ENCODE measurements at regions not wholly inside any gene's neighbourhood (a gene's known extent, or its start where the extent isn't known, plus 50 kb on each side); places are given as distances from the start of the nearest gene placed in this dataset.

DNA sequence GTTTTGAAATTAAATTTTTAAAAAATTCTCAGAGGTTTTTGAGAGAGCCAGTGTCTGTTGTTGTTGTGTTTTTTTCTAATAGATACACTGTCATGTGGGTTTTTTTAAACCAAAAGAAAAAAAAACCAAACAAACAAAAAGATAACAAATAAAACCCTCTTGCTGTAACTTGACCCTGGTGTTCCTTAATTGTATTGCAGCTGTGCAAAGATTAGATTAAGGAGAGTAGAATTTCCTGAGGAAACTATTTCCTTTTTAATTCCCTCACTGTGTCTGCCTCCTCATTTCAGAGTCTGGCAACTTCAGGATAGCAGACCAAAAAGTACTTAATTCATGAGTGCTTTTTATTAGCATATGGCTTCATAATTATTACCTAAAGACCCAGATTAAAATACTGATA, 281.9 kb downstream of the EPM2A start:
- Histone ChIP-seq H3K4me1 (no peaks in the 10 kb centered on the region), H3K27ac (no peak overlapping the region), H3K4me3 (no peak overlapping the region), H3K36me3 (no peaks in the 10 kb centered on the region), H3K27me3 (no peaks in the 10 kb centered on the region), H3K9me3 (no peaks in the 10 kb centered on the region)
- no peak for ATAC-seq
- TF ChIP-seq, protein P1, sequence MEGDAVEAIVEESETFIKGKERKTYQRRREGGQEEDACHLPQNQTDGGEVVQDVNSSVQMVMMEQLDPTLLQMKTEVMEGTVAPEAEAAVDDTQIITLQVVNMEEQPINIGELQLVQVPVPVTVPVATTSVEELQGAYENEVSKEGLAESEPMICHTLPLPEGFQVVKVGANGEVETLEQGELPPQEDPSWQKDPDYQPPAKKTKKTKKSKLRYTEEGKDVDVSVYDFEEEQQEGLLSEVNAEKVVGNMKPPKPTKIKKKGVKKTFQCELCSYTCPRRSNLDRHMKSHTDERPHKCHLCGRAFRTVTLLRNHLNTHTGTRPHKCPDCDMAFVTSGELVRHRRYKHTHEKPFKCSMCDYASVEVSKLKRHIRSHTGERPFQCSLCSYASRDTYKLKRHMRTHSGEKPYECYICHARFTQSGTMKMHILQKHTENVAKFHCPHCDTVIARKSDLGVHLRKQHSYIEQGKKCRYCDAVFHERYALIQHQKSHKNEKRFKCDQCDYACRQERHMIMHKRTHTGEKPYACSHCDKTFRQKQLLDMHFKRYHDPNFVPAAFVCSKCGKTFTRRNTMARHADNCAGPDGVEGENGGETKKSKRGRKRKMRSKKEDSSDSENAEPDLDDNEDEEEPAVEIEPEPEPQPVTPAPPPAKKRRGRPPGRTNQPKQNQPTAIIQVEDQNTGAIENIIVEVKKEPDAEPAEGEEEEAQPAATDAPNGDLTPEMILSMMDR (IDR thresholded peaks at IDR 0.05), result peak in 1 of 4 experiments; percentile 7
- TF ChIP-seq POLR2AphosphoS5 (IDR thresholded peaks at IDR 0.05), result no peak

DNA sequence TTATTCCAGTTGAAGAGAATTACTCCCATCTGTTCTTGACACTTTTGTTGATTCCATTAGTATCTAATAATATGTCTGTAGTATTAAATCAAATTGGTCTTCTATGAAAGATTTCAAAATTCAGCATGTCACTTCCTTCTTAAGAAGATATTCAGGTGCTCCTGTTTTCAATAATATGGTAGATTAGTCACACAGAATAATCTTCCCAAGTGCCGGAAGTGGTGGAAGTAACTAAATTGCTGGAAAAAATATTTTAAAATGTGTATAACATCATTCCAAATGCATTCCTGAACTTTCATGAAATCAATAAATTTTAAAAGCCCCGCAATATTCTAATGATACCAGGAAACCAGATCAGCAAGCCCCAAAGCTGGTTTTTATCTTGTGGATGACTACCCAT, 281.3 kb downstream of the EPM2A start:
- Histone ChIP-seq H3K27me3 (no peaks in the 10 kb centered on the region), H3K27ac (no peak overlapping the region), H3K4me3 (no peak overlapping the region), H3K4me1 (no peaks in the 10 kb centered on the region), H3K36me3 (no peaks in the 10 kb centered on the region), H3K9me3 (no peaks in the 10 kb centered on the region)
- ATAC-seq, result no peak
- TF ChIP-seq POLR2A (IDR thresholded peaks at IDR 0.05) (no peak), POLR2AphosphoS5 (IDR thresholded peaks at IDR 0.05) (no peak), EP300 (IDR thresholded peaks at IDR 0.05) (no peak)
- TF ChIP-seq, protein P1 (IDR thresholded peaks at IDR 0.05), result no peak
- WGBS, 2 donors (ENCODE audit: low coverage in 1 of 2), result 88 to 93% methylated on average over 2 of the region's 2 CpGs

DNA sequence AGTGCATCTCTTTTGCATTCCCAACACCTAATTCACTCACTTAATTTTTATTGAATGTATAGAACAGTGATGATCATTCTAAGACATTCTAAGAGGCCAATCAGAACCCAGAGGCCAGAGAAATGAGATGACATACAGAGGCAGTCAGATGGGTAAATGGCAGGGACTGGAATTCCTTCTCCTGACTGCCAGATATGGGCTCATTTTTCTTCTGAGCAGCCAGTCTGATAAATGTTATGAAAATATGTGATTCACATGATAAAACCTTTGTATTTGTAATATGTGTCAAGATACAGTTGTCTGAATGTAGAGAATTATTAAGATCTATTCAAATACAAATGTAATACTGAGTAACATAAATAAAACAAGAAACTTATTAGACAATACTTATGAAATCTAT, 277.8 kb downstream of the EPM2A start:
- Histone ChIP-seq H3K9me3 (no peaks in the 10 kb centered on the region), H3K4me3 (no peak overlapping the region), H3K27ac (no peak overlapping the region), H3K36me3 (no peaks in the 10 kb centered on the region), H3K4me1 (no peaks in the 10 kb centered on the region), H3K27me3 (no peaks in the 10 kb centered on the region)
- no peak for ATAC-seq
- TF ChIP-seq, protein P1 (IDR thresholded peaks at IDR 0.05), result no peak
- TF ChIP-seq EP300 (IDR thresholded peaks at IDR 0.05) (no peak), POLR2AphosphoS5 (IDR thresholded peaks at IDR 0.05) (no peak), POLR2A (IDR thresholded peaks at IDR 0.05) (no peak)

DNA sequence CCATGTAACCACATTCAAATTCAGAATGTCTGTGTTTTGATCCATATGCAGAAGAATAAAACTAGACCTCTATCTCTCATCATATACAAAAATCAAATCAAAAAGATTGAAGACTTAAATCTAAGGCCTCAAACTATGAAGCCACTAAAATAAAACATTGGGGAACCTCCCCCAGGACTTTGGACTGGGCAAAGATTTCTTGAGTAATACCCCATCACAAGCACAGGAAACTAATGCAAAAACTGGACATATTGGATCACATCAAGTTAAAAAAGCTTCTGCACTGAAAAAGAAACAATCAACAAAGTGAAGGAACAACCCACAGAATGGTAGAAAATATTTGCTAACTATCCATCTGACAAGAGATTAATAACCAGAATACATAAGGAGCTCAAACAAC, 266.8 kb downstream of the EPM2A start:
- H3K4me3 ChIP-seq, result no peak overlapping the region
- no peaks in the 10 kb centered on the region for H3K4me1 ChIP-seq
- no peaks in the 10 kb centered on the region for H3K27me3 ChIP-seq
- H3K27ac ChIP-seq, result no peak overlapping the region
- TF ChIP-seq POLR2AphosphoS5 (IDR thresholded peaks at IDR 0.05) (no peak), POLR2A (IDR thresholded peaks at IDR 0.05) (no peak), EP300 (IDR thresholded peaks at IDR 0.05) (no peak)
- TF ChIP-seq, protein P1 (IDR thresholded peaks at IDR 0.05), result no peak
- H3K36me3 ChIP-seq, result no peaks in the 10 kb centered on the region
- no peak for ATAC-seq
- H3K9me3 ChIP-seq, result peaks cover 0 to 15% (median 0%) of the 10 kb centered on the region in 3 donors

DNA sequence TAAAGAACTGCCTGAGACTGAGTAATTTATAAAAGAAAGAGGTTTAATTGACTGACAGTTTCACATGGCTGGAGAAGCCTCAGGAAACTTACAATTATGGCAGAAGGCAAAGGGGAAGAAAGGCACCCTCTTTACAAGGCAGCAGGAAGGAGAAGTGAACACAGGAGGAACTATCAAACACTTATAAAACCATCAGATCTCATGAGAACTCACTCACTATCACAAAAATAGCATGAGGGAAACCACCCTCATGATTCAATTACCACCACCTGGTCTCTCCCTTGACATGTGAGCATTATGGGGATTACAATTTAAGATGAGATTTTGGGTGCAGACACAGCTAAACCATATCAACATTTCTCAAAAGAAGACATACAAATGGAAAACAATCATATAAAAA, 266.3 kb downstream of the EPM2A start:
- ATAC-seq, result no peak
- H3K27me3 ChIP-seq, result no peaks in the 10 kb centered on the region
- TF ChIP-seq POLR2A (IDR thresholded peaks at IDR 0.05) (no peak), POLR2AphosphoS5 (IDR thresholded peaks at IDR 0.05) (no peak), EP300 (IDR thresholded peaks at IDR 0.05) (no peak)
- TF ChIP-seq, protein P1 (IDR thresholded peaks at IDR 0.05), result no peak
- H3K4me3 ChIP-seq, result no peak overlapping the region
- H3K36me3 ChIP-seq, result no peaks in the 10 kb centered on the region
- peaks cover 0 to 15% (median 0%) of the 10 kb centered on the region in 3 donors for H3K9me3 ChIP-seq
- H3K4me1 ChIP-seq, result no peaks in the 10 kb centered on the region
- no peak overlapping the region for H3K27ac ChIP-seq

Data from gastroesophageal sphincter (tissue), 4 donors.